Astrocyte (in vitro differentiated cells and primary cell): ENCODE measurements at regions not wholly inside any gene's neighbourhood (a gene's known extent, or its start where the extent isn't known, plus 50 kb on each side); places are given as distances from the start of the nearest gene placed in this dataset.

Experiments
- DNase-seq: peaks from one replicate; pipeline ENCODE4 v3.0.0-alpha.2; 2010; ENCODE audit warnings: low read depth
- FAIRE-seq: peaks from 2 replicates; lab custom pipeline; 2011; peaks lifted over from hg19 to GRCh38; lab: Jason Lieb, UNC
- H2AFZ ChIP-seq: 2 replicates; pipeline ENCODE4 v1.6.0; 2012; ENCODE audit warnings: low read depth, low read length, inconsistent platforms
- H3K27ac ChIP-seq: 2 replicates; pipeline ENCODE4 v1.5.1; 2011; ENCODE audit warnings: low read depth, low read length, inconsistent platforms
- H3K27me3 ChIP-seq: 2 replicates; pipeline ENCODE4 v1.6.0; 2011; ENCODE audit warnings: low read length, inconsistent platforms; ENCODE audit not compliant: insufficient read depth
- H3K36me3 ChIP-seq: 2 replicates; pipeline ENCODE4 v1.5.1; 2011; ENCODE audit warnings: low read length, inconsistent platforms; ENCODE audit not compliant: insufficient read depth
- H3K4me1 ChIP-seq: 2 replicates; pipeline ENCODE4 v1.5.1; 2011; ENCODE audit warnings: low read length, inconsistent platforms; ENCODE audit not compliant: insufficient read depth
- H3K4me2 ChIP-seq: 2 replicates; pipeline ENCODE4 v1.6.0; 2012; ENCODE audit warnings: low read length, inconsistent platforms
- H3K4me3 ChIP-seq: 2 replicates; pipeline ENCODE4 v1.5.1; 2011; ENCODE audit warnings: low read depth, mild to moderate bottlenecking, low read length, inconsistent platforms; ENCODE audit not compliant: insufficient read depth
- H3K79me2 ChIP-seq: 2 replicates; pipeline ENCODE4 v1.6.0; 2012; ENCODE audit warnings: mild to moderate bottlenecking, low read length, inconsistent platforms; ENCODE audit not compliant: insufficient read depth
- H3K9ac ChIP-seq: 2 replicates; pipeline ENCODE4 v1.6.0; 2012; ENCODE audit warnings: mild to moderate bottlenecking, low read length, inconsistent platforms
- H3K9me3 ChIP-seq: 2 replicates; pipeline ENCODE4 v1.5.1; 2012; ENCODE audit warnings: low read depth, mild to moderate bottlenecking, low read length, inconsistent platforms; ENCODE audit not compliant: insufficient read depth
- H4K20me1 ChIP-seq: 2 replicates; pipeline ENCODE4 v1.6.0; 2012; ENCODE audit warnings: low read length, inconsistent platforms; ENCODE audit not compliant: insufficient read depth
- H3K27ac Mint-ChIP-seq: one replicate; pipeline ENCODE4 v1.8.0; 2021; ENCODE audit warnings: mild to moderate bottlenecking, mixed read lengths; ENCODE audit not compliant: unreplicated experiment
- H3K27me3 Mint-ChIP-seq: one replicate; pipeline ENCODE4 v1.8.0; 2021; ENCODE audit warnings: low read depth, mixed read lengths; ENCODE audit not compliant: unreplicated experiment
- H3K36me3 Mint-ChIP-seq: one replicate; pipeline ENCODE4 v1.8.0; 2021; ENCODE audit warnings: low read depth, mixed read lengths; ENCODE audit not compliant: unreplicated experiment
- H3K4me1 Mint-ChIP-seq: one replicate; pipeline ENCODE4 v1.8.0; 2021; ENCODE audit warnings: low read depth, mixed read lengths; ENCODE audit not compliant: unreplicated experiment
- H3K4me3 Mint-ChIP-seq: one replicate; pipeline ENCODE4 v1.8.0; 2021; ENCODE audit warnings: mild to moderate bottlenecking, moderate library complexity, mixed read lengths; ENCODE audit not compliant: unreplicated experiment
- H3K9me3 Mint-ChIP-seq: one replicate; pipeline ENCODE4 v1.8.0; 2021; ENCODE audit warnings: mild to moderate bottlenecking, mixed read lengths; ENCODE audit not compliant: unreplicated experiment
- EZH2 ChIP-seq: IDR thresholded peaks from 2 replicates; pipeline ENCODE4 v1.6.1; 2012; ENCODE audit warnings: mild to moderate bottlenecking, low read length, inconsistent platforms; ENCODE audit not compliant: insufficient read depth
- TF ChIP-seq, protein P1 (sequence below): IDR thresholded peaks from 2 replicates; pipeline ENCODE4 v1.5.1; 2011; ENCODE audit warnings: low read depth, mild to moderate bottlenecking, inconsistent platforms, low read length, moderate library complexity; ENCODE audit not compliant: insufficient read depth

DNA sequence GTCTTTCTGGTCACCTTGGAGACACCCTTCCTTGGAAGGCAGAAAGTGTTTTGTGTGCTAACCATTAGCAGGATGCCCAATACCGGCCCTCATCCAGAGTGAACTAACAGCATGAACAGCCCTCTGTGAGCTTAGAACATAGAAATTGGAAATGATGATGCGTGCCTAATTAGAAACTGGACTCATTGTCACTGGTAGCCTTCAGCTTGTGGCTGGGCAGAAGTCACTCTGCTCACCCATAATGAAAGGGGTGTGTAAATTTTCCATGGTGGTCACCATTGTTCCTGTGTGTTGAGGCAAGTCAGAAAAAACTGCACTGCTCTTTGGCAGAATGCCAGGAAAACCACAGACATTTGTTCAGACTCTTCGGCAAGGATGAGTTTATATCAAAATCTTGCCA is 74.7 kb upstream of the CNTN4 start:
- H2AFZ ChIP-seq, result no peak overlapping the region
- H3K9ac ChIP-seq, result no peak overlapping the region
- H3K27ac ChIP-seq, result no peak overlapping the region
- no peak overlapping the region for H3K4me3 Mint-ChIP-seq
- H3K27ac Mint-ChIP-seq, result no peak overlapping the region
- H3K9me3 ChIP-seq, result no peaks in the 10 kb centered on the region
- H4K20me1 ChIP-seq, result no peaks in the 10 kb centered on the region
- no peaks in the 10 kb centered on the region for H3K79me2 ChIP-seq
- H3K36me3 ChIP-seq, result no peaks in the 10 kb centered on the region
- no peaks in the 10 kb centered on the region for H3K4me1 Mint-ChIP-seq
- H3K36me3 Mint-ChIP-seq, result no peaks in the 10 kb centered on the region
- no peaks in the 10 kb centered on the region for H3K4me1 ChIP-seq
- H3K27me3 Mint-ChIP-seq, result no peaks in the 10 kb centered on the region
- H3K9me3 Mint-ChIP-seq, result peaks cover 11% of the 10 kb centered on the region
- DNase-seq (no peak), FAIRE-seq (no peak)
- no peak overlapping the region for H3K4me2 ChIP-seq
- TF ChIP-seq EZH2, result no peak
- TF ChIP-seq, protein P1, sequence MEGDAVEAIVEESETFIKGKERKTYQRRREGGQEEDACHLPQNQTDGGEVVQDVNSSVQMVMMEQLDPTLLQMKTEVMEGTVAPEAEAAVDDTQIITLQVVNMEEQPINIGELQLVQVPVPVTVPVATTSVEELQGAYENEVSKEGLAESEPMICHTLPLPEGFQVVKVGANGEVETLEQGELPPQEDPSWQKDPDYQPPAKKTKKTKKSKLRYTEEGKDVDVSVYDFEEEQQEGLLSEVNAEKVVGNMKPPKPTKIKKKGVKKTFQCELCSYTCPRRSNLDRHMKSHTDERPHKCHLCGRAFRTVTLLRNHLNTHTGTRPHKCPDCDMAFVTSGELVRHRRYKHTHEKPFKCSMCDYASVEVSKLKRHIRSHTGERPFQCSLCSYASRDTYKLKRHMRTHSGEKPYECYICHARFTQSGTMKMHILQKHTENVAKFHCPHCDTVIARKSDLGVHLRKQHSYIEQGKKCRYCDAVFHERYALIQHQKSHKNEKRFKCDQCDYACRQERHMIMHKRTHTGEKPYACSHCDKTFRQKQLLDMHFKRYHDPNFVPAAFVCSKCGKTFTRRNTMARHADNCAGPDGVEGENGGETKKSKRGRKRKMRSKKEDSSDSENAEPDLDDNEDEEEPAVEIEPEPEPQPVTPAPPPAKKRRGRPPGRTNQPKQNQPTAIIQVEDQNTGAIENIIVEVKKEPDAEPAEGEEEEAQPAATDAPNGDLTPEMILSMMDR, result no peak
- no peaks in the 10 kb centered on the region for H3K27me3 ChIP-seq
- H3K4me3 ChIP-seq, result no peak overlapping the region

DNA sequence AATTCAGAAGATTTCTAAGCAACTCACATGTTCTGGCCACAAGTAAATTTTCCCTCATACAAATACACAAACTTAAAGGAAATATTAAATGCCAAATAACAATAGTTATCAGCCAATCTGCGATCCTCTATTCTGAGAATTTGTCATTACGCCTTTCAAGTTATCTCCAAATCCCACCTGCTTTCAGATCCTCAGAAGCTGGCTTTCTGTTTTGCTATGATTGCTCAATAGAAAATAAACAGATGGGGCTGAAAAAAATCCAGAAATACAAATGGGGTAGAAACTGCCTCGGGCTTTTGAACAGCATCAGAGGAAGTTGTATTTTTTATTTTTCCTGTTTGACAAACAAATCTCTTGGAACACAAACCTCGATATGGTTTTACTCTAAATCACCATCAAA is 74.0 kb upstream of the CNTN4 start:
- H3K9me3 Mint-ChIP-seq, result peaks cover 8% of the 10 kb centered on the region
- H3K27me3 Mint-ChIP-seq, result no peaks in the 10 kb centered on the region
- no peak overlapping the region for H3K27ac ChIP-seq
- H3K27me3 ChIP-seq, result no peaks in the 10 kb centered on the region
- H3K27ac Mint-ChIP-seq, result no peak overlapping the region
- TF ChIP-seq, protein P1, result no peak
- no peak for TF ChIP-seq EZH2
- DNase-seq (no peak), FAIRE-seq (no peak)
- H2AFZ ChIP-seq, result no peak overlapping the region
- no peak overlapping the region for H3K4me3 ChIP-seq
- H3K9me3 ChIP-seq, result no peaks in the 10 kb centered on the region
- H3K79me2 ChIP-seq, result no peaks in the 10 kb centered on the region
- H3K4me1 Mint-ChIP-seq, result no peaks in the 10 kb centered on the region
- no peak overlapping the region for H3K9ac ChIP-seq
- no peaks in the 10 kb centered on the region for H3K4me1 ChIP-seq
- no peak overlapping the region for H3K4me2 ChIP-seq
- H3K4me3 Mint-ChIP-seq, result no peak overlapping the region
- no peaks in the 10 kb centered on the region for H3K36me3 ChIP-seq
- H4K20me1 ChIP-seq, result no peaks in the 10 kb centered on the region
- H3K36me3 Mint-ChIP-seq, result no peaks in the 10 kb centered on the region

DNA sequence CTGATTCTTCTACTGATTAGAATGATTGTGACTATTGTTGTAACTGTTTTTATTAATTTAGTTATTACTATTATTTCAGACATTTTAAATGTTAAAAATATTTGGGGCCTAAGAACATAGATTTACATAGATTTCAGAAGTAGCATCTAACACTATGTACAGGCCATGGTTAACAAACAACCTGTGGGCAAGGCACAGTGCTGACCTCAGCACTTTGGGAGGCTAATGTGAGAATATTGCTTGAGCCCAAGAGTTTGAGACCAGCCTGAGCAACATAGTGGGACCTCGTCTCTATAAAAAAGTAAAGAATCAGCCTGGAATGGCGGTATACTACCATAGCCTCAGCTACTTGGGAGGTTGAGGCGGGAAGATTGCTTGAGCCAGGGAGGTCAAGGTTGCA is 69.1 kb upstream of the CNTN4 start:
- Mint-ChIP-seq H3K36me3 (no peaks in the 10 kb centered on the region), H3K4me1 (no peaks in the 10 kb centered on the region), H3K27ac (no peak overlapping the region), H3K4me3 (no peak overlapping the region), H3K9me3 (peaks cover 13% of the 10 kb centered on the region), H3K27me3 (no peaks in the 10 kb centered on the region)
- TF ChIP-seq EZH2, result no peak
- TF ChIP-seq, protein P1, result no peak
- Histone ChIP-seq H2AFZ (no peak overlapping the region), H4K20me1 (no peaks in the 10 kb centered on the region), H3K27ac (no peak overlapping the region), H3K4me1 (no peaks in the 10 kb centered on the region), H3K9me3 (no peaks in the 10 kb centered on the region), H3K79me2 (no peaks in the 10 kb centered on the region), H3K36me3 (no peaks in the 10 kb centered on the region), H3K4me3 (no peak overlapping the region), H3K4me2 (no peak overlapping the region), H3K9ac (no peak overlapping the region), H3K27me3 (no peaks in the 10 kb centered on the region)
- DNase-seq, result no peak
- FAIRE-seq, result no peak
